ENCODE measurements at regions not wholly inside any gene's neighbourhood (a gene's known extent, or its start where the extent isn't known, plus 50 kb on each side); places are given as distances from the start of the nearest gene placed in this dataset.

GRCh38 chr3:148606979-148607378, 90.7 kb upstream of the AGTR1 start:
- TF ChIP-seq CTCF (IDR thresholded peaks at IDR 0.05) (no peak), POLR2A (IDR thresholded peaks at IDR 0.05; ENCODE audit: low read depth) (no peak), POLR2AphosphoS5 (IDR thresholded peaks at IDR 0.05) (peak; percentile 76 to 85)
